ENCODE measurements at regions not wholly inside any gene's neighbourhood (a gene's known extent, or its start where the extent isn't known, plus 50 kb on each side); places are given as distances from the start of the nearest gene placed in this dataset.
"Not testable (repeated sequence)": the region's sequence is repeated elsewhere in the genome, so short reads cannot be mapped to it uniquely, and the experiment has no call there.

- no peak for DNase-seq
Observed at GRCh38 chr2:207216457-207216856, 50.7 kb upstream of the KLF7 start.

- no peak for DNase-seq
Observed at GRCh38 chr2:207217442-207217841, 51.7 kb upstream of the KLF7 start.

DNA sequence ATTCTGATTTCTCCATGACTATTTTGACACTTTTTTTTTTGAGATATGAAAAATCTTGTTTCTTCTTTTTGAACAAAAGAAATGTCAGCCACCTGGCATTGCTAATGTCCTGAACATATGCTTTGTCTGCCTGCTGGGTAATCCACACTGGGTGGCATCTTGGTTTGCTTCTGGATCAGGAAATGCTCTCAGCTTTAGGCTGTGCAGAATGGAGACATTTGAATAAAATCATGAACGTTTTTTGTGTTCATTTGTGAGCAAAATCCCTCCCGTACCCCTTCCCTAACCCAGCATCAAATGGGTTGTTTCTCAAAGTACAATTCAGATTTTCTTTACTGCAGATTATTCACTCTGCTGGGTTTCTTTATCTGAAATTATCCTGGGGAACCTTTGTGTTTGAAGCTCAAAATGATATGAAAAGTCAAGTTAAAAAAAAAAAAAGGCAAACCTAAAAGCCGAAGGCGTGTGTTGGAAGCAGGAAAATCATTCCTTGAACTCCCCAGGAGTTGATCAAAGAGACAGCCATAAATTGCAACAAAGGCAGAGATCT lies 53.4 kb upstream of the KLF7 start:
- DNase-seq: no peak

DNA sequence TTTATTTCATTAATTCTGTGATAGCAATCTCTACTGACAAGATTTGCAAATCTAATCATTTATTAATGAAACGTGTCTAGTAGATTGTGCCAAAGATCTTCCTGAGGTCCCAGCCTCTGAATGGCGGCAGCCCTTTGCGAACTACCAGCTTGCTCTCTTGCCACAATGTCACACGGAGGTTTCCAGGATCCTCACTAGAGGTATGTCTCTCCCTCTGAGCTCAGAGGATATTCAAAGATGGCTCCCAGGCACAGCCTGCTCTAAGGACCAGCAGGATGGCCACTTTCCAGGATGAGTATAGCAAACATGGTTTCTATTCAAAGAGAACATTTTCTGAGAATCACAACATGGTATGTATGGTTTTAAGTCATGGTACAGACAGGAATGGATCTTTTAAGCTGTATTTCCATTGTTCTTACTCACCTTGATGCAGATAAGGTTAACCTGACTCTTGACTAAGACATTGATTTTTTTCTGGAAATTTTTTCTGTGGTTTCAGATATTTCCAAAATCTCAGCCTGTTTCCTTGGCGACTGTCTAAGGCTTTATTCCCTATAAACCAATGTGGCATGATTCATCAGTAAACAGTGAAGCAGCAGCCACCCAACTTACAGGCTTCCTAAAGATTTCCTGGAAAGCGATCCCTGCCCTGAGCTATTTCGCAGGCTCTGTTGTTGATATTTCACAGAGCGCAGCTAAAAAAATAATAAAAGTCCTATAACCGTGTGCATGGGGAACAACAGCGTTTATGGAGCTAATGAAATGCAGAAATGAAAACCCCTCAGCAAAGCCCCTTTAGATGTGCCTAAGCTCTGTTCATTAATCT lies 54.1 kb upstream of the KLF7 start:
- DNase-seq: peak; percentile 87

DNA sequence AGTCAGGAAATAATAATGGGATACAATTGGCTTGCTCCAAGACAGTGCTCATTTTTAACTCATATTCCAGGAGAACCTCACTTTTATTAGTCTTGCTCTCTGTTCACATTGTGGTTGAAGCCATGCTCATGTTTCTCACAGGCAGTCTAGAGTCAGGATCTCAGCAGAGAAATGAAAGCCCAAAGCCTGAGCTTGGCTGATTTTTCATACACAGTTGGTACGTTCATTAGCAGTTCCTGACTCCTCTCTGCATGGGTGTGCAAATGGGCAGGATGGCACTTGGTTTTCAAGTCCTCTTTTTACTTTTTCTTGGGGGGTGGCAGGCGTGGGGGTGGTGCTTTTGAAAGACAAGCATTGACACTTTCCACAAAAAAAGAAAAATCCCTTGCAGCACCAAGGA lies 56.0 kb upstream of the KLF7 start:
- no peak for DNase-seq

GRCh38 chr2:207223051-207223450 lies 57.3 kb upstream of the KLF7 start:
- DNase-seq: peak; percentile 88

DNA sequence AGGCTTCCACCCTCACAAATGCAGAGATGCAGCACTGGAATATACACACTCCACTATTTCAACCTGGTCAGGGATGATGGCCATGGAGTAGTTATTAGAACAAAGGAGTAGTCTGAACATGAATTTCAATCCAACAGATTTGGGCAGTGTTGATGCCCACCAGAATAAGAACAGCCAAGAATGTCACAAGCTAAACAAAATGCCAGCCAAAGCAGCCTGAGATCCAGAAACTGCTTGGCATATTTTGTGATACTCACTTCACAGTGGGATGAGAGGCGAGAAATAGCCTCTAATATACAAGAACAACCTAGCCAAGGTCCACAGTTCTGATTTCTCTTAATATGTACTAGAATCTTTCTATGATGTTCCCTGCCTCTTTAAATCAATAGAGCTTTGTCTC lies 58.6 kb upstream of the KLF7 start:
- DNase-seq: no peak

GRCh38 chr2:207224791-207225482 lies 59.2 kb upstream of the KLF7 start:
- DNase-seq: no peak

DNA sequence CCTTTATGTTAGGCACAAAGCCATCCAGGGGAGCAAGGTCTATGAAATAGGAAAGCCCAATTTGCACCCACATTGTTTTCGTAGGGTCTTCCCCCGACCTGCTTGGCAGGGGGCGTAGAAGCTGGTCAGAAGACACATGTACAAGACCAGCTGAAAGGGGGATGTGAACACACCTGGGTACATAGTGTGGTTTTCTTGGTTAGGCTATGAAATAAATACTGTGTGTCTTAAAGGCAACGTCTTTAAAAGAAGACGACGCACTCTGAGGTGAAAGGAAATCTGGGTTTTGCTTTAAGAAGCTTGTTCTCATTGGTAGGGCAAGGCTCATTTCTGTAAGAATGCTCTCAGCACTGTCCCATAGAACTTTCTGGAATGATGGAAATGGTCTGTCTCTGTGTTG lies 60.0 kb upstream of the KLF7 start:
- DNase-seq: no peak

- DNase-seq: no peak
Observed at GRCh38 chr2:207226243-207226642, 60.5 kb upstream of the KLF7 start.

DNA sequence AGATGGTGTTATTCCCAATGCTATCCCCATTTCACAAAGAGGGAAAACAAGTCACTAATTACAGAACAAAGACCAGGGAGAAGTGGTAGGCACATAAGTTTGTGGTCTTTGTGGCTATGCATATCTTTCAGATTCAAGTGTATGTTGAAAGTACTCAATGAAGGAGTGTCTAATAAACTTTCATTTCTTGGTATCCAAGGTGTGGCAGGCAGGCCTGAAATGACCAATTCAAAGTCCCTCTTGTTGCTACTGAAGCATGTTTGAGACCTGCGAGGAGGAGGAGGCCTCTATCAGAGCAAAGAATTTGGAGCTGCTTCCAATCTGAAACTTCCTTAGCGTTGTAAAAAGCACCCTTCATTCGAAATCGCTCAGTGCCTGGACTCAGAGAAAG lies 60.9 kb upstream of the KLF7 start:
- no peak for DNase-seq

DNA sequence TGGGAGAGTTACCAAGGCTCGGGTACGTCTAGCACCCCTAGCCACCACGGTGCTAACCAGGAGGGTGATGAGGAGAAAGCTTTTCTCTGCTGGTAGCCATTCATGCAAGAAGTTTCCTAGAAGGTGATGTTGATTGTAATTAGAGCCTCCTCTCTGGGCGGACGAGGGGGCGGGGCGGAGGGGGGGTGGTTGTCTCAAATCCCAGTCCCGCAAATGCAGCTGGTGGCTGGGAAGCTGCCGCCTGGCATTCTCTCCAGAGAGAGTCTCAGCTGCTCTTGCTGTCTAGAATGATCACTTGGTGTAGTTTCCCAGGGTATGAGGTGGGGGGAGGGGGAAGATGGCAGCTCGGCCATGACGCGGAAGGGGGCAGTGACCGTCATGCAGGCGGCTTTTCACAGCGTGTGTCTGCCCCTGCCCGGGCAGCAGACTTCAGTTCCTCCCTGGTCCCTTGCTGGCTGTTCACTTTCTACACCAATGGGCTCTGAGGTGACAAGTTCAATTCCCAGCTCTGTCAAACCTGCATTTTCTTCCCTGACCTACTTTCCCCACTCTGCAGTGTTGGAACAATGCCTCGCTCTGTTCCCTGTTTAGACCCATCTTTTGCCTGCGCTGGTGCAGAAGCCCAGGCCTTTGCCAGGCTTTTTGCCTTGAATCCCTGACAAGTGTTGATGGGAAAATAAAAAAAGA lies 61.5 kb upstream of the KLF7 start:
- DNase-seq: peak; percentile 28

GRCh38 chr2:207227749-207228145 lies 62.0 kb upstream of the KLF7 start:
- no peak for DNase-seq

DNA sequence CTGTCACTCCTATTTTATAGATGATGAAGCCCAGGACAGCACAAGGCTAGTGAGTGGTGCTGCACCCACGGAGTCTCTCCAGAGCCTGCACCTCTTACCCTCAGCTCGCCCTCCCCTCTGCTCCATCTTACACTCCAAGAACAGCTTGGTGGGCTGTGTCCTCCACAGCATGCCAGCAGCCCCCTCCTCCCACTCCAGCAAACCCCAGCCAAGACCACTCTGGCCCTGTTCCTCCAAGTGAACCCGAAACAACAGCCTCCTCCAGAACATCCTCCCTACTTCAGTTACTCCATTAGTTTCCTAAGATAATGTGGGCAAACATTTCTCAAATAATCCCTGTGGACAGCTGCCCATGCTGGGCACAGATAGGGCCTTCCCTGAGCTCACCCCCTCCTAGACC lies 62.7 kb upstream of the KLF7 start:
- no peak for DNase-seq

GRCh38 chr2:207229161-207229560 lies 63.4 kb upstream of the KLF7 start:
- no peak for DNase-seq

- DNase-seq: no peak
Observed at GRCh38 chr2:207230261-207231105, 64.7 kb upstream of the KLF7 start.

GRCh38 chr2:207231106-207231865 lies 65.5 kb upstream of the KLF7 start:
- DNase-seq: peak; percentile 42

DNA sequence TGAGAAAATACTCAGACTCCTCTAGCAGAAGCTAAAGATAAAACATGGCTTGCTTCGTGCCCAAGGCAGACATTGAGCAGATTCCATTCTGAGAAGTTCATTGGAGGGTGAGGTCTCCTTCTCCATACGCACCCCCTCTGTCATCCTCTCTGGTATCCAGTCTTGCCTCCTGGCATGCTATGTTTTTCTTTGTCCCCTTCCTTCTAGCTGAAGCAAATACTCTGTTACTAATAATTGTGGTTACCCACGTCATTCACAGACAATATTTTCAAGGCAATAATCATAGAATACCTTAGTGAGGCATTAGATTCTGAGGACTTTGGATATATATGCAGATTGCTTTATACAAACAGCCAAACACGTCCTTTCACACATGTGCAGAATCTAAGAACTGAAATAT lies 66.2 kb upstream of the KLF7 start:
- peak; percentile 92 for DNase-seq

- DNase-seq: not testable (repeated sequence)
Observed at GRCh38 chr2:207233141-207233540, 67.4 kb upstream of the KLF7 start.

- no peak for DNase-seq
Observed at GRCh38 chr2:207233731-207234130, 68.0 kb upstream of the KLF7 start.

GRCh38 chr2:207235621-207236020 lies 69.9 kb upstream of the KLF7 start:
- DNase-seq: no peak
